ENCODE measurements at regions not wholly inside any gene's neighbourhood (a gene's known extent, or its start where the extent isn't known, plus 50 kb on each side); places are given as distances from the start of the nearest gene placed in this dataset.

DNA sequence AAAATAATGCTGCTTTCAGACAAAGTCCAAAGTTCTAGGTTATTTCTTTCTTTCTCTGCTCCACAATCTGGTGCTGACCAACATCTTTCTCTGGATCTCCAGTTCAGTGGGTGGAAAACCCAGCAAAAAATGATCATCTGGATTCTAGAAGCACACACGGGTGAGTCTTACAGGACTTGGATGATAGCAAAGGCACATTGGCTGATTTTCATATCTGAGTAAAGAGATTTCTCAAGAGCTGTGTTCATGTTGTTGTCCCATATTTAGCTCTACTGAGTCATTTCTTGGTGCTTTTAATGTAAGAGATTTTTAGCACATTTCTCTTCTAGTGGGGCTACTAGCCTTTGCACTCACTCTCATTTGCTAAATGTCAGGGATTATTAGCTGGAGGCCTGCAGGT, 336.7 kb downstream of the GALC start:
- intact Hi-C loops (cut with micrococcal nuclease), result no loop called here
- H3K4me3 ChIP-seq, result no peak overlapping the region
- H3K27ac ChIP-seq (replicated peaks), result no peak overlapping the region

DNA sequence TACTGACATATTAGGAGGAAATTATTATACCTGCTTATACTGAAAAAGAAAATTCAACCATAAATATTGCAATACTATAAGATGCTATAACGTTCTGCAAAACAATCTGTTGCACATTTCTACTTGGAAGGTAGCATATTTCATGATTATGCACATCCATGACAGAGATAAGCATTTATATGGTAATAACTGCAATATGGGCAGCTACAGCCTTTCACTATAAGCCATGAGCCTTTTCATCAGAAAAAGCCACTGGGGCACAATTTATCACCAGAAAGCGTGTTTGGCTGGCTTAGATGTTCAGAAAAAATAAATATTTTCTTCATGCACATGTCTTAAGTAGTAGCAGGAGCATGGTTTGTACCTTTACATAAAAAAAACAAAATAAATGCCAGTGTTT, 340.7 kb downstream of the GALC start:
- Histone ChIP-seq H3K36me3 (no peaks in the 10 kb centered on the region), H3K27ac (replicated peaks) (no peak overlapping the region), H3K4me1 (no peaks in the 10 kb centered on the region), H3K4me3 (no peak overlapping the region), H3K9me3 (replicated peaks) (peaks cover 30% of the 10 kb centered on the region), H3K27me3 (ENCODE audit: low read depth) (no peaks in the 10 kb centered on the region)
- no peak for DNase-seq
- intact Hi-C loops (cut with micrococcal nuclease), result no loop called here
- TF ChIP-seq, protein P1, sequence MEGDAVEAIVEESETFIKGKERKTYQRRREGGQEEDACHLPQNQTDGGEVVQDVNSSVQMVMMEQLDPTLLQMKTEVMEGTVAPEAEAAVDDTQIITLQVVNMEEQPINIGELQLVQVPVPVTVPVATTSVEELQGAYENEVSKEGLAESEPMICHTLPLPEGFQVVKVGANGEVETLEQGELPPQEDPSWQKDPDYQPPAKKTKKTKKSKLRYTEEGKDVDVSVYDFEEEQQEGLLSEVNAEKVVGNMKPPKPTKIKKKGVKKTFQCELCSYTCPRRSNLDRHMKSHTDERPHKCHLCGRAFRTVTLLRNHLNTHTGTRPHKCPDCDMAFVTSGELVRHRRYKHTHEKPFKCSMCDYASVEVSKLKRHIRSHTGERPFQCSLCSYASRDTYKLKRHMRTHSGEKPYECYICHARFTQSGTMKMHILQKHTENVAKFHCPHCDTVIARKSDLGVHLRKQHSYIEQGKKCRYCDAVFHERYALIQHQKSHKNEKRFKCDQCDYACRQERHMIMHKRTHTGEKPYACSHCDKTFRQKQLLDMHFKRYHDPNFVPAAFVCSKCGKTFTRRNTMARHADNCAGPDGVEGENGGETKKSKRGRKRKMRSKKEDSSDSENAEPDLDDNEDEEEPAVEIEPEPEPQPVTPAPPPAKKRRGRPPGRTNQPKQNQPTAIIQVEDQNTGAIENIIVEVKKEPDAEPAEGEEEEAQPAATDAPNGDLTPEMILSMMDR (IDR thresholded peaks at IDR 0.05; ENCODE audit: borderline replicate concordance), result no peak

More for the DNA sequence above, 336.7 kb downstream of the GALC start:
- Histone ChIP-seq H3K4me1 (no peaks in the 10 kb centered on the region), H3K36me3 (no peaks in the 10 kb centered on the region), H3K9me3 (replicated peaks) (peaks cover 14% of the 10 kb centered on the region), H3K27me3 (ENCODE audit: low read depth) (no peaks in the 10 kb centered on the region)
- DNase-seq, result no peak
- TF ChIP-seq, protein P1 (IDR thresholded peaks at IDR 0.05; ENCODE audit: borderline replicate concordance), result no peak

DNA sequence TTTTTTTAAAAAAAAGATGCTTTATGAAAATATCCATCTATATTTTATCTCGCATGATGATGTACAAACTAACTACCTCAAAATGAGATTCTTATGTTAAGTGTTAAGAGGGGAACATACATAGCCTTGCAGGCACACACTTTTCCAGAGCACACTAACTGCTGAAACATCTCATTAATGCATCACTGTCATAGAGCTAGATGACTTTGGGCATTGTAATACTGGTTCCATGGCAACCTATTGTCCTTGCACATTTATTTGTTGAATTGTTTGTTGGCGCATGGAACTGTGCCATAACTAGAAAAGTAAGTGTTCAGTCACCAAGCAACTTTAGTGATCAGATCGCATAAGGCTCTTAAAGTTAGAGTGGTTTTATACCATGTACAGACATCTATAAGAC, 348.3 kb downstream of the GALC start:
- DNase-seq, result no peak
- H3K27me3 ChIP-seq (ENCODE audit: low read depth), result no peaks in the 10 kb centered on the region
- H3K27ac ChIP-seq (replicated peaks), result no peak overlapping the region
- H3K36me3 ChIP-seq, result no peaks in the 10 kb centered on the region
- no peak overlapping the region for H3K4me3 ChIP-seq
- intact Hi-C loops (cut with micrococcal nuclease), result no loop called here
- TF ChIP-seq, protein P1 (IDR thresholded peaks at IDR 0.05; ENCODE audit: borderline replicate concordance), result no peak
- no peaks in the 10 kb centered on the region for H3K4me1 ChIP-seq
- peaks cover 18% of the 10 kb centered on the region for H3K9me3 ChIP-seq (replicated peaks)

DNA sequence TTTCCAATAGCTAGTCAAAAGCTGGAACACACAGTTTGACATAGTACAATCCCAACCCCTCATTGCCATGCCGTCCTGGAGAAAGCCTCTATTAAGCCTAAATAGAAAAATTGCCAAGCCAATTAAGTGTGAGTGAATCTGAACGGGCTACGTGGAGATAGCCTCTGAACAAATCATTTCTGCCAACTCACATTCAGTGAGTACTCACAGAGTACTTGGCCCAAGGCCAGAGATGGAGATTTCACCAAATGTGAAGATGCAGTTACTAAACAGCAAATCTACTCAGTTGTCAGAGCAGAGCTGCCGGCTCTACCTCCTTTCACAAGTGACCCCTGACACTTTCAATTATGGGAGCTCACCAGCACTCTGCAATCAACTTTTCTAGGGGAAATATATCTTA, 350.0 kb downstream of the GALC start:
- TF ChIP-seq, protein P1 (IDR thresholded peaks at IDR 0.05; ENCODE audit: borderline replicate concordance), result no peak
- Histone ChIP-seq H3K4me1 (no peaks in the 10 kb centered on the region), H3K27ac (replicated peaks) (no peak overlapping the region), H3K9me3 (replicated peaks) (peaks cover 1% of the 10 kb centered on the region), H3K27me3 (ENCODE audit: low read depth) (no peaks in the 10 kb centered on the region), H3K36me3 (no peaks in the 10 kb centered on the region), H3K4me3 (no peak overlapping the region)
- no peak for DNase-seq
- intact Hi-C loops (cut with micrococcal nuclease), result no loop called here

DNA sequence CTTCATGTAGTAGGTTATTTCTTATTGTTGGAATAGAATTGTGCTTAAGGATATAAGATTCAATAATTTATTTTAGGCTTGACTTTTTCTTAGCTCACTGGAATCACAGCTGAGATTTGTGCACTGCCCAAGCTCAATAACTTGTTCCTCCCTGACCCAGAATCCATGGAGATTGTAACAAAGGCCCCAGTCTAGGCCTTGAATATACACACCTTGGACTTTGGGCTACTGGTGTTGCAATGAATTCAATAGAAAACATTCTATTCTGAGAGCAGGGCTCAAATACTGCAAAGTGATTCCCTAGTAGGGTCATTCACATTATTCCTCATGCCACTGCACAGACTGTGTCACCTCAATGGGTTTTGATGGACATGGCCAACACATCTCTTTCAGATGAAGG, 352.4 kb downstream of the GALC start:
- DNase-seq, result no peak
- H3K4me1 ChIP-seq, result no peaks in the 10 kb centered on the region
- H3K36me3 ChIP-seq, result no peaks in the 10 kb centered on the region
- TF ChIP-seq, protein P1 (IDR thresholded peaks at IDR 0.05; ENCODE audit: borderline replicate concordance), result no peak
- no peaks in the 10 kb centered on the region for H3K9me3 ChIP-seq (replicated peaks)
- intact Hi-C loops (cut with micrococcal nuclease), result no loop called here
- no peak overlapping the region for H3K27ac ChIP-seq (replicated peaks)
- no peaks in the 10 kb centered on the region for H3K27me3 ChIP-seq (ENCODE audit: low read depth)
- H3K4me3 ChIP-seq, result no peak overlapping the region

DNA sequence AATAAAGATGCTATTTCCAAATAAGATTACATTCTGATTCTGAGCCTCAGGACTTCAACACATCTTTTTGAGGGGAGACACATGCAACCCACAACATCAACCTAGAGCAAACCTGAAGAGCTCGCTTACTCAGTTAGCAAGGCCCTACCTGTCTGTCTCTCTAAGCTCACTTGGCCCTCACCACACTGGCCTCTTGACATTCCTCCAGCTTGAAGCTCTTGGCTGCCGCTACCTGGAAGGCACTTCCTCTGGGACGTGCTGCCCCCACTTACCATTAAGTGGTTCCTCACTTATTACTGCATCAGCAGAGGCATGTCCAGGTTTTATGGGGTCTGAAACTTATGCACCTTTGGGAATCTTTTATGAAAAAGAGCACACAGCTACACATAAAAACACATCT, 354.8 kb downstream of the GALC start:
- Histone ChIP-seq H3K36me3 (no peaks in the 10 kb centered on the region), H3K4me1 (no peaks in the 10 kb centered on the region), H3K4me3 (no peak overlapping the region), H3K27me3 (ENCODE audit: low read depth) (no peaks in the 10 kb centered on the region), H3K27ac (replicated peaks) (no peak overlapping the region), H3K9me3 (replicated peaks) (no peaks in the 10 kb centered on the region)
- TF ChIP-seq, protein P1 (IDR thresholded peaks at IDR 0.05; ENCODE audit: borderline replicate concordance), result no peak
- no peak for DNase-seq
- intact Hi-C loops (cut with micrococcal nuclease), result no loop called here
